ENCODE measurements at regions not wholly inside any gene's neighbourhood (a gene's known extent, or its start where the extent isn't known, plus 50 kb on each side); places are given as distances from the start of the nearest gene placed in this dataset.

DNA sequence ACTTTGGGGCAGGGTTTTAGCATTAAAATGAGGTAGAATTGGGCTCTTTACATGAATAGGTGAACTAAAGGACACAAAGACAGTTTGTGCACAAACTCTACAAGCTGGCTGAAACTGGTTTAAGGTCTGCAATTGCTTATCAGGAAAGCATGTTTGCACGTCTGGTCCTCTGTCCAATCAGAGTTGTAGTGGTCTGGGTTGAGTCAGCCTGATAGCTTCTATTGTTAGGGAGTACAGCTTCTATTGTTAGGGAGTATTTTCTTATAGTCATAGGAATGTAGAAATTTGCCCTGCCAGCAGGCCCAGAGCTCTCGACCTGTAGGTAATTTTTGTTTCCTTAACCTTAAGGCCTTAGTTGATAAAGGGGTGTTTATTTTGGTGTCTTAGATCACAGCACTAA lies 1422.4 kb downstream of the LRRC4C start:
- intact Hi-C loops (cut with micrococcal nuclease; ENCODE audit: unreplicated experiment) (no loop called here), in situ Hi-C loops (cut with MboI) (no loop called here)
- H2AFZ ChIP-seq (ENCODE audit: control insufficient read depth, low read depth, low read length): no peak overlapping the region
- ChIA-PET RAD21 (ENCODE audit: unreplicated experiment) (no interaction called here), SMC1A (ENCODE audit: uncharacterized antibody, unreplicated experiment) (interaction anchor here (1.3 to 1.5 kb wide), 2 partner anchors 9 to 257 kb away, joined by 3 to 5 read pairs; no protein-coding TSS in a partner anchor), CTCF (interaction anchor here (1.3 kb wide), 1 partner anchor 119 kb away, joined by 3 read pairs; no protein-coding TSS in a partner anchor), POLR2A (no interaction called here)
- 0% methylated on average over 2 of the region's 2 CpGs for WGBS (ENCODE audit: insufficient coverage, insufficient replicate concordance, low lambda C conversion rate, missing lambda C conversion rate)
- H3K27ac ChIP-seq (ENCODE audit: control insufficient read depth, insufficient read depth): no peak overlapping the region
- TF ChIP-seq ZBED1 (IDR thresholded peaks at IDR 0.05; ENCODE audit: borderline replicate concordance) (no peak), SMAD5 (IDR thresholded peaks at IDR 0.05; ENCODE audit: low read depth) (no peak), RAD21 (IDR thresholded peaks at IDR 0.05; ENCODE audit: insufficient read depth, low read depth, low read length) (no peak)
- H4K20me1 ChIP-seq (ENCODE audit: control insufficient read depth, insufficient read depth): no peaks in the 10 kb centered on the region
- H3K27me3 ChIP-seq (replicated peaks in 1 of 2; ENCODE audit: control insufficient read depth in 2 of 2, insufficient read depth in 2 of 2, low read length in 1 of 2): no peaks in the 10 kb centered on the region
- H3K4me2 ChIP-seq (ENCODE audit: control insufficient read depth, insufficient read depth): no peak overlapping the region
- no peaks in the 10 kb centered on the region for H3K4me1 ChIP-seq (ENCODE audit: control insufficient read depth, insufficient read depth, low read length)
- no peak overlapping the region for H3K9ac ChIP-seq (ENCODE audit: control insufficient read depth, insufficient read depth, low read length)
- no TSS peak for BruUV-seq (replicated peaks)
- FAIRE-seq (no peak), DNase-seq (ENCODE audit: low read depth, low spot score) (no peak), ATAC-seq (no peak)
- no peak overlapping the region for H3K4me3 ChIP-seq
- no peaks in the 10 kb centered on the region for H3K79me2 ChIP-seq (ENCODE audit: control insufficient read depth, insufficient read depth, low read length)
- H3K9me3 ChIP-seq (replicated peaks; ENCODE audit: control insufficient read depth, insufficient read depth, low read length): no peaks in the 10 kb centered on the region
- no peaks in the 10 kb centered on the region for H3K36me3 ChIP-seq (ENCODE audit: control insufficient read depth in 2 of 2, insufficient read depth in 2 of 2, low read length in 1 of 2)

DNA sequence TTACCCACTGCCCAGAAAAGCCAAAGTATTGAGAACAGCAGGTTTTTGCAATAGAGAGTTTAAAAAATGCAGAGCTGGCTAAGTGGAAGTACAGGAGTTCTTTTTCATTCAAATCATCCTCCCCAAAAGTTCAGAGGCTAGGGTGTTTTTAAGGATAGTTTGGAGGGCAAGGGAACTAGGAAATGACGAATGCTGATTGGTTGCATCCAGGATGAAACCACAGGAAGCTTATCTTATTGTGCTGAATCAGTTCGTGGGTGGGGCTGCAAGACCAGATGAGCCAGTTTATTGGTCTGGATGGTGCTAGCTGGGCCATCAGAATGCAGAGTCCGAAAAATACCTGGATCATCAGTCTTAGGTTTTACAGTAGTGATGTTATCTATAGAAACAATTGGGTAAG lies 1427.1 kb downstream of the LRRC4C start:
- SMC1A ChIA-PET (ENCODE audit: uncharacterized antibody, unreplicated experiment): no interaction called here
- H4K20me1 ChIP-seq (ENCODE audit: control insufficient read depth, insufficient read depth): no peaks in the 10 kb centered on the region
- no peak overlapping the region for H2AFZ ChIP-seq (ENCODE audit: control insufficient read depth, low read depth, low read length)
- intact Hi-C loops (cut with micrococcal nuclease; ENCODE audit: unreplicated experiment) (no loop called here), in situ Hi-C loops (cut with MboI) (no loop called here)
- H3K36me3 ChIP-seq (ENCODE audit: control insufficient read depth in 2 of 2, insufficient read depth in 2 of 2, low read length in 1 of 2): no peaks in the 10 kb centered on the region
- no peaks in the 10 kb centered on the region for H3K79me2 ChIP-seq (ENCODE audit: control insufficient read depth, insufficient read depth, low read length)
- H3K27ac ChIP-seq (ENCODE audit: control insufficient read depth, insufficient read depth): no peak overlapping the region
- FAIRE-seq: no peak
- WGBS (ENCODE audit: insufficient coverage, insufficient replicate concordance, low lambda C conversion rate, missing lambda C conversion rate): 2% methylated on average over 3 of the region's 3 CpGs
- no peak for ATAC-seq
- no peak overlapping the region for H3K4me3 ChIP-seq
- RAD21 ChIA-PET (ENCODE audit: unreplicated experiment): no interaction called here
- no peaks in the 10 kb centered on the region for H3K9me3 ChIP-seq (replicated peaks; ENCODE audit: control insufficient read depth, insufficient read depth, low read length)
- CTCF ChIA-PET: interaction anchor here (0.6 kb wide), 1 partner anchor 17 kb away, joined by 4 read pairs; no protein-coding TSS in a partner anchor
- POLR2A ChIA-PET: interaction anchor here (0.6 kb wide), 1 partner anchor 10 kb away, joined by 3 read pairs; no protein-coding TSS in a partner anchor
- H3K4me2 ChIP-seq (ENCODE audit: control insufficient read depth, insufficient read depth): no peak overlapping the region
- H3K27me3 ChIP-seq (replicated peaks in 1 of 2; ENCODE audit: control insufficient read depth in 2 of 2, insufficient read depth in 2 of 2, low read length in 1 of 2): no peaks in the 10 kb centered on the region
- DNase-seq (ENCODE audit: low read depth, low spot score): no peak
- no peak overlapping the region for H3K9ac ChIP-seq (ENCODE audit: control insufficient read depth, insufficient read depth, low read length)
- BruUV-seq (replicated peaks): no TSS peak
- no peaks in the 10 kb centered on the region for H3K4me1 ChIP-seq (ENCODE audit: control insufficient read depth, insufficient read depth, low read length)
- TF ChIP-seq, protein P1, sequence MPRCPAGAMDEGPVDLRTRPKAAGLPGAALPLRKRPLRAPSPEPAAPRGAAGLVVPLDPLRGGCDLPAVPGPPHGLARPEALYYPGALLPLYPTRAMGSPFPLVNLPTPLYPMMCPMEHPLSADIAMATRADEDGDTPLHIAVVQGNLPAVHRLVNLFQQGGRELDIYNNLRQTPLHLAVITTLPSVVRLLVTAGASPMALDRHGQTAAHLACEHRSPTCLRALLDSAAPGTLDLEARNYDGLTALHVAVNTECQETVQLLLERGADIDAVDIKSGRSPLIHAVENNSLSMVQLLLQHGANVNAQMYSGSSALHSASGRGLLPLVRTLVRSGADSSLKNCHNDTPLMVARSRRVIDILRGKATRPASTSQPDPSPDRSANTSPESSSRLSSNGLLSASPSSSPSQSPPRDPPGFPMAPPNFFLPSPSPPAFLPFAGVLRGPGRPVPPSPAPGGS (IDR thresholded peaks at IDR 0.05; ENCODE audit: borderline replicate concordance, insufficient read depth, low read depth, low read length, poor library complexity, severe bottlenecking): no peak
- TF ChIP-seq HCFC1 (IDR thresholded peaks at IDR 0.05; ENCODE audit: low read length): no peak
- TF ChIP-seq ZSCAN29 (IDR thresholded peaks at IDR 0.05): no peak
- TF ChIP-seq, protein P2, sequence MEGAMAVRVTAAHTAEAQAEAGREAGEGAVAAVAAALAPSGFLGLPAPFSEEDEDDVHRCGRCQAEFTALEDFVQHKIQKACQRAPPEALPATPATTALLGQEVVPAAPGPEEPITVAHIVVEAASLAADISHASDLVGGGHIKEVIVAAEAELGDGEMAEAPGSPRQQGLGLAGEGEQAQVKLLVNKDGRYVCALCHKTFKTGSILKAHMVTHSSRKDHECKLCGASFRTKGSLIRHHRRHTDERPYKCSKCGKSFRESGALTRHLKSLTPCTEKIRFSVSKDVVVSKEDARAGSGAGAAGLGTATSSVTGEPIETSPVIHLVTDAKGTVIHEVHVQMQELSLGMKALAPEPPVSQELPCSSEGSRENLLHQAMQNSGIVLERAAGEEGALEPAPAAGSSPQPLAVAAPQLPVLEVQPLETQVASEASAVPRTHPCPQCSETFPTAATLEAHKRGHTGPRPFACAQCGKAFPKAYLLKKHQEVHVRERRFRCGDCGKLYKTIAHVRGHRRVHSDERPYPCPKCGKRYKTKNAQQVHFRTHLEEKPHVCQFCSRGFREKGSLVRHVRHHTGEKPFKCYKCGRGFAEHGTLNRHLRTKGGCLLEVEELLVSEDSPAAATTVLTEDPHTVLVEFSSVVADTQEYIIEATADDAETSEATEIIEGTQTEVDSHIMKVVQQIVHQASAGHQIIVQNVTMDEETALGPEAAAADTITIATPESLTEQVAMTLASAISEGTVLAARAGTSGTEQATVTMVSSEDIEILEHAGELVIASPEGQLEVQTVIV (IDR thresholded peaks at IDR 0.05; ENCODE audit: borderline replicate concordance, partially characterized antibody): no peak
- no peak for TF ChIP-seq DPF2 (IDR thresholded peaks at IDR 0.05)
- TF ChIP-seq IRF4 (IDR thresholded peaks at IDR 0.05; ENCODE audit: low read depth, low read length): no peak
- no peak for TF ChIP-seq NFIC (IDR thresholded peaks at IDR 0.05; ENCODE audit: low read depth, low read length)
- no peak for TF ChIP-seq BRCA1 (IDR thresholded peaks at IDR 0.05; ENCODE audit: low read depth, low read length)
- no peak for TF ChIP-seq CREB1 (IDR thresholded peaks at IDR 0.05; ENCODE audit: low read depth)
- TF ChIP-seq MEF2A (IDR thresholded peaks at IDR 0.05; ENCODE audit: insufficient read depth, low read depth, low read length): no peak
- TF ChIP-seq ZNF622 (IDR thresholded peaks at IDR 0.05): no peak
- TF ChIP-seq, protein P3, sequence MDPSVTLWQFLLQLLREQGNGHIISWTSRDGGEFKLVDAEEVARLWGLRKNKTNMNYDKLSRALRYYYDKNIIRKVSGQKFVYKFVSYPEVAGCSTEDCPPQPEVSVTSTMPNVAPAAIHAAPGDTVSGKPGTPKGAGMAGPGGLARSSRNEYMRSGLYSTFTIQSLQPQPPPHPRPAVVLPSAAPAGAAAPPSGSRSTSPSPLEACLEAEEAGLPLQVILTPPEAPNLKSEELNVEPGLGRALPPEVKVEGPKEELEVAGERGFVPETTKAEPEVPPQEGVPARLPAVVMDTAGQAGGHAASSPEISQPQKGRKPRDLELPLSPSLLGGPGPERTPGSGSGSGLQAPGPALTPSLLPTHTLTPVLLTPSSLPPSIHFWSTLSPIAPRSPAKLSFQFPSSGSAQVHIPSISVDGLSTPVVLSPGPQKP (IDR thresholded peaks at IDR 0.05; ENCODE audit: low read depth, low read length): no peak
- TF ChIP-seq SMARCA5 (IDR thresholded peaks at IDR 0.05): no peak
